GM10248 (cell line): ENCODE measurements at regions not wholly inside any gene's neighbourhood (a gene's known extent, or its start where the extent isn't known, plus 50 kb on each side); places are given as distances from the start of the nearest gene placed in this dataset.

Experiments used
- CTCF ChIA-PET: fragments of 300-600 bp; sonication (Branson Sonifier 250); formaldehyde crosslinking; extraction: SDS; loops from one replicate; lab custom pipeline; 2021; ENCODE audit warnings: antibody characterized with exemption; lab: Yijun Ruan, JAX
- POLR2A ChIA-PET: fragments of 350-650 bp; sonication (Branson Sonifier 250); formaldehyde crosslinking; extraction: SDS; loops from one replicate; lab custom pipeline; 2020; ENCODE audit warnings: antibody characterized with exemption; lab: Yijun Ruan, JAX
- DNase-seq: peaks from one replicate; pipeline ENCODE4 v3.0.0; 2012; ENCODE audit errors: extremely low spot score
- CTCF ChIP-seq: IDR thresholded peaks from 2 replicates; pipeline ENCODE4 v1.5.1; 2012; ENCODE audit warnings: mild to moderate bottlenecking, low read depth; ENCODE audit errors: extremely low read depth, missing control alignments, control extremely low read depth

GRCh38 chr5:107251151-107251550 is 419.6 kb downstream of the EFNA5 start:
- TF ChIP-seq CTCF, result no peak
- DNase-seq, result no peak
- ChIA-PET CTCF (interaction anchor here (1.0 to 1.6 kb wide), 3 partner anchors 12 to 21 kb away, joined by 3 read pairs; no protein-coding TSS in a partner anchor), POLR2A (no interaction called here)

GRCh38 chr5:107248066-107248695 is 422.6 kb downstream of the EFNA5 start:
- CTCF ChIA-PET, result interaction anchor here (0.6 to 4.6 kb wide), 25 partner anchors 8 to 794 kb away, joined by 3 to 41 read pairs (median 5); no protein-coding TSS in a partner anchor
- peak; percentile 67 for TF ChIP-seq CTCF
- POLR2A ChIA-PET, result no interaction called here
- peak; percentile 32 for DNase-seq

GRCh38 chr5:107247427-107247826 is 423.3 kb downstream of the EFNA5 start:
- CTCF ChIA-PET, result interaction anchor here (0.6 to 4.6 kb wide), 20 partner anchors 8 to 793 kb away, joined by 3 to 41 read pairs (median 5); no protein-coding TSS in a partner anchor
- POLR2A ChIA-PET, result no interaction called here
- TF ChIP-seq CTCF, result no peak
- no peak for DNase-seq

GRCh38 chr5:107243220-107243579 is 427.5 kb downstream of the EFNA5 start:
- DNase-seq, result no peak
- POLR2A ChIA-PET, result no interaction called here
- TF ChIP-seq CTCF, result no peak
- CTCF ChIA-PET, result no interaction called here

- CTCF ChIA-PET, result no interaction called here
- POLR2A ChIA-PET, result no interaction called here
- TF ChIP-seq CTCF, result no peak
These were observed 428.1 kb downstream of the EFNA5 start for GRCh38 chr5:107242411-107243219.

GRCh38 chr5:107241841-107242240 is 428.9 kb downstream of the EFNA5 start:
- CTCF ChIA-PET, result no interaction called here
- POLR2A ChIA-PET, result no interaction called here
- no peak for DNase-seq
- no peak for TF ChIP-seq CTCF

More at GRCh38 chr5:107242411-107243219, 428.1 kb downstream of the EFNA5 start:
- DNase-seq, result no peak
